Ascending aorta (tissue), 2 donors: ENCODE measurements at regions not wholly inside any gene's neighbourhood (a gene's known extent, or its start where the extent isn't known, plus 50 kb on each side); places are given as distances from the start of the nearest gene placed in this dataset.

ENCODE experiments used
- DNase-seq, 2 donors: peaks; one replicate each; pipeline ENCODE4 v3.0.0-alpha.2; 2019; ENCODE audit warnings: low spot score in 2 of 2
- H3K27ac ChIP-seq, 2 donors: fragments of 200-600 bp; sonication (generic); one replicate each; pipeline ENCODE4 v1.5.1; 2016 to 2017; ENCODE audit warnings: mild to moderate bottlenecking in 1 of 2
- H3K27me3 ChIP-seq: fragments of 200-600 bp; sonication (generic); one replicate; pipeline ENCODE4 v1.5.1; 2017
- H3K36me3 ChIP-seq, 2 donors: fragments of 200-600 bp; sonication (generic); one replicate each; pipeline ENCODE4 v1.5.1; 2016
- H3K4me1 ChIP-seq, 2 donors: fragments of 200-600 bp; sonication (generic); one replicate each; pipeline ENCODE4 v1.5.1; 2016 to 2017; ENCODE audit warnings: mild to moderate bottlenecking in 1 of 2
- H3K4me3 ChIP-seq, 2 donors: fragments of 200-600 bp; sonication (generic); one replicate each; pipeline ENCODE4 v1.5.1; 2016 to 2017; ENCODE audit warnings: mild to moderate bottlenecking in 1 of 2
- H3K9me3 ChIP-seq, 2 donors: fragments of 200-600 bp; sonication (generic); one replicate each; pipeline ENCODE4 v1.5.1; 2016
- intact Hi-C: fragments of 100-400 bp; cut with DNase I; formaldehyde crosslinking; loops from one replicate; pipeline ENCODE4 v1.15.1; 2023
- TF ChIP-seq, protein P1 (sequence below), 3 experiments: fragments of 200-600 bp in 2 of 3; fragments of 450-650 bp in 1 of 3; sonication (generic) in 2 of 3; IDR thresholded peaks; one replicate each; pipeline ENCODE4 v1.5.1; 2016 to 2019; ENCODE audit warnings: antibody characterized with exemption in 3 of 3, mild to moderate bottlenecking in 1 of 3, moderate library complexity in 1 of 3

- TF ChIP-seq, protein P1, sequence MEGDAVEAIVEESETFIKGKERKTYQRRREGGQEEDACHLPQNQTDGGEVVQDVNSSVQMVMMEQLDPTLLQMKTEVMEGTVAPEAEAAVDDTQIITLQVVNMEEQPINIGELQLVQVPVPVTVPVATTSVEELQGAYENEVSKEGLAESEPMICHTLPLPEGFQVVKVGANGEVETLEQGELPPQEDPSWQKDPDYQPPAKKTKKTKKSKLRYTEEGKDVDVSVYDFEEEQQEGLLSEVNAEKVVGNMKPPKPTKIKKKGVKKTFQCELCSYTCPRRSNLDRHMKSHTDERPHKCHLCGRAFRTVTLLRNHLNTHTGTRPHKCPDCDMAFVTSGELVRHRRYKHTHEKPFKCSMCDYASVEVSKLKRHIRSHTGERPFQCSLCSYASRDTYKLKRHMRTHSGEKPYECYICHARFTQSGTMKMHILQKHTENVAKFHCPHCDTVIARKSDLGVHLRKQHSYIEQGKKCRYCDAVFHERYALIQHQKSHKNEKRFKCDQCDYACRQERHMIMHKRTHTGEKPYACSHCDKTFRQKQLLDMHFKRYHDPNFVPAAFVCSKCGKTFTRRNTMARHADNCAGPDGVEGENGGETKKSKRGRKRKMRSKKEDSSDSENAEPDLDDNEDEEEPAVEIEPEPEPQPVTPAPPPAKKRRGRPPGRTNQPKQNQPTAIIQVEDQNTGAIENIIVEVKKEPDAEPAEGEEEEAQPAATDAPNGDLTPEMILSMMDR (IDR thresholded peaks at IDR 0.05), result no peak
- Histone ChIP-seq H3K9me3 (no peaks in the 10 kb centered on the region), H3K4me3 (no peak overlapping the region), H3K27ac (no peak overlapping the region), H3K36me3 (no peaks in the 10 kb centered on the region), H3K4me1 (peaks cover 18 to 19% of the 10 kb centered on the region in 2 donors), H3K27me3 (no peaks in the 10 kb centered on the region)
- no peak for DNase-seq
- intact Hi-C loops, result no loop called here
These were observed 143.3 kb upstream of the ID2 start for GRCh38 chr2:8538531-8538930.

DNA sequence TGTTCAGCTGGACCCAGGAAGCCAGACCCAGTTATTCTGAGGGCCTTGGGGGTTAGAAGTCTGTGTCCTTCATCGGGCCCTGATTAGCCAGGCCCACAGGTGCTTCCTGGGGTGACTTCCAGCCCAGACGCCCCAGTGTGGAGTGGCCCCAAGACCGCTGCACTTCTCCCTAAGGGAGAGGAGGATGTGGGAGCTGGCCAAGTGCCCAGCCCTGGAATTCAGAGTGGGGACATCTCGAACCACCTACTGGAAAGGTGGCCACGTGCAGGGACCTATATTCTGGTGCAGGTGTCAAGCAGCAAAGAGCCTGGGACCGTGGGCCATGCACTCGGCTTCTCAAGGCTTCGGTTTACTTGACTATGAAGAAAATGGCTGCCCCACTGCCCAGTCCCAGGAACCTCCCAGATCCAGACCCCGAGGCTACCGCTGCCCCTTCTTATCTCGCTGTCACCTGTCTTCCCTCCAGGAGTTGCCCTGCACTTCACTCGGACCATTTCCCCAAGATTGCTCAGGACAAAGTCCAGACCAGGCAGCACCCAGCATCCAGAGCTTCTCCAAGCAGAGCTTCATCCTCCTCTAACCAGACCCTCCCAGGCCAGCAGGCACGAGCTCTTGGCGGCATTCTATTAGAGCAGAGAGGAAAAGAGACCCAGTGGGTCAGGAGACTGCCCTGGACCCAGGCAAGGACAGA, 142.8 kb upstream of the ID2 start:
- Histone ChIP-seq H3K4me3 (no peak overlapping the region), H3K36me3 (no peaks in the 10 kb centered on the region), H3K9me3 (no peaks in the 10 kb centered on the region), H3K27me3 (no peaks in the 10 kb centered on the region), H3K4me1 (peaks cover 18 to 19% of the 10 kb centered on the region in 2 donors), H3K27ac (no peak overlapping the region)
- no peak for DNase-seq
- intact Hi-C loops, result no loop called here
- TF ChIP-seq, protein P1 (IDR thresholded peaks at IDR 0.05), result no peak

- Histone ChIP-seq H3K36me3 (no peaks in the 10 kb centered on the region), H3K27me3 (no peaks in the 10 kb centered on the region), H3K9me3 (no peaks in the 10 kb centered on the region), H3K27ac (peak overlapping the region in 1 of 2 donors; percentile 9), H3K4me1 (peaks cover 16 to 19% of the 10 kb centered on the region in 2 donors), H3K4me3 (no peak overlapping the region)
- intact Hi-C loops, result no loop called here
- DNase-seq, result no peak
- TF ChIP-seq, protein P1 (IDR thresholded peaks at IDR 0.05), result no peak
These were observed 141.9 kb upstream of the ID2 start for GRCh38 chr2:8539743-8540551.

DNA sequence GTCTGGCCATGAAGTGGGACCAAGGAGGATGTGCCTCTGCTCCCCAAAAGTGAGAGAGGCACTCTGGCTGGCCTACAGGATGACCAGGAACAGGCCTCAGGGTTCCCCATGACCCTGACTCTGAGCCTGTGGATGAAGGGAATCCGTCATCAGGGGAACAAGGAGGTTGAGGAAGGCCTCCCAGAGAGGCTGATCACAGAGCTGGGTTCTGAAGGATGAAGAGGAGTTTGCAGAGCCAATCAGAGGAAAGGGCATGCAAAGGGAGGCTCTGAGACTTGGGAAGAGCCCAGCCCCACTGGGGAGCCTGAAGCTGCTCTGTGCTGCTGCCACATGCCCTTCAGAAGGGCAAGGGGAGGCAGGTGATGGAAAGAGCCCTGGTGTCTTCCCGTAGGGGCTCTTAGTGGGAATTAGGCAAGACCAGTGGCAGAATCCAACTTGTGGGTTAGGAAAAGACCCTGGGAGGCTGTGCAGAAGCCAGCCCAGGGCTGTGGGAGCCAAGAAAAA, 141.3 kb upstream of the ID2 start:
- H3K27me3 ChIP-seq, result no peaks in the 10 kb centered on the region
- intact Hi-C loops, result no loop called here
- no peak overlapping the region for H3K4me3 ChIP-seq
- peak overlapping the region in 1 of 2 donors; percentile 9 for H3K27ac ChIP-seq
- H3K36me3 ChIP-seq, result no peaks in the 10 kb centered on the region
- no peaks in the 10 kb centered on the region for H3K9me3 ChIP-seq
- no peak for DNase-seq
- TF ChIP-seq, protein P1 (IDR thresholded peaks at IDR 0.05), result no peak
- peaks cover 10 to 13% of the 10 kb centered on the region in 2 donors for H3K4me1 ChIP-seq

GRCh38 chr2:8541223-8541622, 140.6 kb upstream of the ID2 start:
- Histone ChIP-seq H3K4me3 (no peak overlapping the region), H3K4me1 (peaks cover 6 to 10% of the 10 kb centered on the region in 2 donors), H3K27me3 (no peaks in the 10 kb centered on the region), H3K27ac (no peak overlapping the region), H3K36me3 (no peaks in the 10 kb centered on the region), H3K9me3 (no peaks in the 10 kb centered on the region)
- intact Hi-C loops, result no loop called here
- no peak for DNase-seq
- TF ChIP-seq, protein P1 (IDR thresholded peaks at IDR 0.05), result no peak
